Upper lobe of right lung (tissue), 1 donor: ENCODE measurements at regions not wholly inside any gene's neighbourhood (a gene's known extent, or its start where the extent isn't known, plus 50 kb on each side); places are given as distances from the start of the nearest gene placed in this dataset.
A peak's percentile ranks its signal among the peaks of the same experiment; 100 is the strongest.

Source experiments
- ATAC-seq: fragments of 200-7000 bp; cut with Tn5 transposase; one replicate; pipeline ENCODE4 v1.9.1; 2020; ENCODE audit warnings: mild to moderate bottlenecking, moderate library complexity
- DNase-seq: peaks from one replicate; pipeline ENCODE4 v3.0.0-alpha.2; 2020
- H3K27ac ChIP-seq: fragments of 200-600 bp; one replicate; pipeline ENCODE4 v1.8.0; 2022
- H3K27me3 ChIP-seq: fragments of 200-600 bp; one replicate; pipeline ENCODE4 v1.8.0; 2022; ENCODE audit warnings: mild to moderate bottlenecking
- H3K36me3 ChIP-seq: fragments of 200-600 bp; one replicate; pipeline ENCODE4 v1.8.0; 2022
- H3K4me1 ChIP-seq: fragments of 200-600 bp; one replicate; pipeline ENCODE4 v1.8.0; 2022
- H3K4me3 ChIP-seq: fragments of 200-600 bp; one replicate; pipeline ENCODE4 v1.8.0; 2022; ENCODE audit warnings: mild to moderate bottlenecking
- H3K9me3 ChIP-seq: fragments of 200-600 bp; one replicate; pipeline ENCODE4 v1.8.0; 2022
- intact Hi-C: fragments of 100-400 bp; cut with DNase I; formaldehyde crosslinking; loops from one replicate; pipeline ENCODE4 v1.11.0; 2022
- TF ChIP-seq, protein P1 (sequence below): fragments of 200-600 bp; IDR thresholded peaks from one replicate; pipeline ENCODE4 v1.8.0; 2022; ENCODE audit warnings: antibody characterized with exemption
- donor health status: DM: no; HTN: yes; CAD: no; lungs with severe emphysema.

DNA sequence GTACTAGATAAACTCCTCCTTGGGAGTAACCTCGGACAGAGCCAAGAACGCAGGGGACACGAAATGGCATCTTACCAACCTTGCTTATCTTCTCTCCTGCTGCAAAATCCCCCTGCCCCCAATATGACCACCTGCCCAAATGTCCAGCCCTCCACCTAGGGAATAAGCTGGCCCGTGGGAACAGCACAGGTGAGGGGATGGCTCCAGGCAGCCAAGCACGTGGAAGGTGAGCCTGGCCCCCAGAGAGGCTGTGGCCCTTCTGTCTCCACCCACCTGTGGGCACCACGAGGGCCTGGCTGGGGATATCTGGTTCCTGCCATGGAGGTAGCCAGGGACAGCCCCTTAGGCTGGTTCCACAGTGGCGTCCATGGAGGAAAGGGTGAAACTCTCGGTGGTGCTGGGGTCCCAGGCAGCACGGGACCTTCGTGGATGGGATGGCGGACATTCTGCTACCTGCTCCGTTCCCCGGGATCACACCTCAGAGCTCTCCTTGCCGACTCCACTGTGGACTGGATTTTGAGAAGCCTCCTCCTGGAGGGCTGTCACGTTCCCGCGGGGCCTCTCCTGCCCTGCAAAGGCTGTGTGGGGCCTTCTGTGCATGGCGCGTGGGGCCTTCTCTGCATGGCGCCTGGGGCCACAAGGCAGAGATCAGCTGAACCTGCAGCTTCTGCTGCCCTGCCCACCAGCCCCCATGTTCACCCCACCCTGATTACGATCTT, 388.5 kb upstream of the TNRC6C start:
- Histone ChIP-seq H3K4me1 (peaks cover 5% of the 10 kb centered on the region), H3K9me3 (no peaks in the 10 kb centered on the region), H3K4me3 (no peak overlapping the region), H3K27ac (no peak overlapping the region), H3K36me3 (no peaks in the 10 kb centered on the region), H3K27me3 (peaks cover 17% of the 10 kb centered on the region)
- ATAC-seq, result peak; percentile 6
- TF ChIP-seq, protein P1, sequence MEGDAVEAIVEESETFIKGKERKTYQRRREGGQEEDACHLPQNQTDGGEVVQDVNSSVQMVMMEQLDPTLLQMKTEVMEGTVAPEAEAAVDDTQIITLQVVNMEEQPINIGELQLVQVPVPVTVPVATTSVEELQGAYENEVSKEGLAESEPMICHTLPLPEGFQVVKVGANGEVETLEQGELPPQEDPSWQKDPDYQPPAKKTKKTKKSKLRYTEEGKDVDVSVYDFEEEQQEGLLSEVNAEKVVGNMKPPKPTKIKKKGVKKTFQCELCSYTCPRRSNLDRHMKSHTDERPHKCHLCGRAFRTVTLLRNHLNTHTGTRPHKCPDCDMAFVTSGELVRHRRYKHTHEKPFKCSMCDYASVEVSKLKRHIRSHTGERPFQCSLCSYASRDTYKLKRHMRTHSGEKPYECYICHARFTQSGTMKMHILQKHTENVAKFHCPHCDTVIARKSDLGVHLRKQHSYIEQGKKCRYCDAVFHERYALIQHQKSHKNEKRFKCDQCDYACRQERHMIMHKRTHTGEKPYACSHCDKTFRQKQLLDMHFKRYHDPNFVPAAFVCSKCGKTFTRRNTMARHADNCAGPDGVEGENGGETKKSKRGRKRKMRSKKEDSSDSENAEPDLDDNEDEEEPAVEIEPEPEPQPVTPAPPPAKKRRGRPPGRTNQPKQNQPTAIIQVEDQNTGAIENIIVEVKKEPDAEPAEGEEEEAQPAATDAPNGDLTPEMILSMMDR, result no peak
- intact Hi-C loops, result no loop called here
- DNase-seq, result peak; percentile 54

DNA sequence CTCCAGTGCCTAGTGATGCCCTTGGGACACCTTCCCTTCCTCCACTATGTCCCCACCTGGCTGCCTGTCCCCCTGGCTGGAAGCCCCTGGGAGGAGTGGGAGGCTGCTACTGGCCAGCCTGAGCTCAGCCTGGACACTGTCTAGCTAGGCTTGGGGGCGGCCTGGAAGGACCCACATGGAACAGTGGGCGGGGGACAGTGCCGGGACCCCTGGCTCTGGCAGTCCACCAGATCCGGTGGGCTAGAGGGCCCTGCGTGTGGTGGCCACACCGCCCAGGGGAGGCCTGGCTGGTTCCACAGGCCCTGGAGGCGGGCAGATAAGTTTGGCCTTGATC, 388.0 kb upstream of the TNRC6C start:
- ATAC-seq, result peak; percentile 14
- H3K4me1 ChIP-seq, result peaks cover 5% of the 10 kb centered on the region
- H3K4me3 ChIP-seq, result no peak overlapping the region
- H3K9me3 ChIP-seq, result no peaks in the 10 kb centered on the region
- no peak overlapping the region for H3K27ac ChIP-seq
- H3K36me3 ChIP-seq, result no peaks in the 10 kb centered on the region
- no peak for DNase-seq
- intact Hi-C loops, result no loop called here
- TF ChIP-seq, protein P1, result no peak
- peaks cover 17% of the 10 kb centered on the region for H3K27me3 ChIP-seq

DNA sequence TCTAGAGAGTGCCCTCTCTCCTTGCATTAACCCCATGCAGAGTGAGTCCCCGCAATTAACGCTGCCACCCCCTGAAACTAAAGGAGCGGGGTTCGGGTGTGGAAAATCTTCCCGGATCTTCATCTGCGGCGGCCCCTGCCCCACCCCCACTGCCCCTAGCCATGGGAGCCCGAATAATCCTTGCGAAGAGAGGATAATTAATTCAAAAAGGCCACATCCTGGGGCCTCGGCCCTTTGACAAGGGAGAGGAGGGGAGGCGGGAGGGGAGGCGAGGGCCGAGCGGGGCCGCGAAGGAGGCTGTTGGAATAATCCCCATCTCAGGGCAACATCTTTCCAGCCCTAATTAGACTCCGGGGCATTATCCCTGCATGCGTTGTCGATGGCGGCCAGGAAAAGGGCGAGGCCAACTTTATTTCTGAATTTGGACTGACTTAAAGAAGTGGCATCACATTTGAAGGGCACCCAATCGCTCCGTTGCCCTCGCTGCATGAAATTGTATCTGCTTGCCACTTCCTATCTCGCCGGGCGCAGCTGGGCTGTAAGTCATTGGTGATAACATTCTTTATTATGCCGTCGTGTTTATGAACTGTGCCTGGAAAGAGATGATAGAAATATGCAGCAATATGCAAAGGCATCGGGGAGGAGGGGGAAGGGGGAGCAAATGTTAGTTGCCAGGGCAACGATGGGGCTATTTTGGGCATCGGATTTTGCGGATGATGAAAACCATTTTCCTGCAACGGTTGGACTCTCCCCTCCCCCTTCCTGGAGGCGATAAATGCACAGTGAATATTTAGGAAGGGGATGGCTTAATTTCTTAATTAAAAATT, 387.1 kb upstream of the TNRC6C start:
- DNase-seq, result peak; percentile 40
- H3K4me3 ChIP-seq, result no peak overlapping the region
- peaks cover 5% of the 10 kb centered on the region for H3K4me1 ChIP-seq
- TF ChIP-seq, protein P1, result no peak
- no peak for ATAC-seq
- no peak overlapping the region for H3K27ac ChIP-seq
- intact Hi-C loops, result no loop called here
- no peaks in the 10 kb centered on the region for H3K36me3 ChIP-seq
- H3K27me3 ChIP-seq, result peaks cover 17% of the 10 kb centered on the region
- no peaks in the 10 kb centered on the region for H3K9me3 ChIP-seq

- intact Hi-C loops, result no loop called here
- TF ChIP-seq, protein P1, result no peak
- ATAC-seq (no peak), DNase-seq (peak; percentile 33)
- H3K27me3 ChIP-seq, result peaks cover 17% of the 10 kb centered on the region
- peaks cover 5% of the 10 kb centered on the region for H3K4me1 ChIP-seq
- no peak overlapping the region for H3K4me3 ChIP-seq
- H3K36me3 ChIP-seq, result no peaks in the 10 kb centered on the region
- no peak overlapping the region for H3K27ac ChIP-seq
- no peaks in the 10 kb centered on the region for H3K9me3 ChIP-seq
These were observed 386.4 kb upstream of the TNRC6C start for GRCh38 chr17:77572065-77572601.

GRCh38 chr17:77572851-77573250, 385.7 kb upstream of the TNRC6C start:
- Histone ChIP-seq H3K4me3 (no peak overlapping the region), H3K4me1 (peaks cover 5% of the 10 kb centered on the region), H3K27ac (no peak overlapping the region), H3K27me3 (peaks cover 17% of the 10 kb centered on the region), H3K9me3 (no peaks in the 10 kb centered on the region), H3K36me3 (no peaks in the 10 kb centered on the region)
- TF ChIP-seq, protein P1, result no peak
- peak; percentile 25 for DNase-seq
- intact Hi-C loops, result no loop called here
- no peak for ATAC-seq
